ENCODE measurements at regions not wholly inside any gene's neighbourhood (a gene's known extent, or its start where the extent isn't known, plus 50 kb on each side); places are given as distances from the start of the nearest gene placed in this dataset.
"Not testable (repeated sequence)": the region's sequence is repeated elsewhere in the genome, so short reads cannot be mapped to it uniquely, and the experiment has no call there.

DNA sequence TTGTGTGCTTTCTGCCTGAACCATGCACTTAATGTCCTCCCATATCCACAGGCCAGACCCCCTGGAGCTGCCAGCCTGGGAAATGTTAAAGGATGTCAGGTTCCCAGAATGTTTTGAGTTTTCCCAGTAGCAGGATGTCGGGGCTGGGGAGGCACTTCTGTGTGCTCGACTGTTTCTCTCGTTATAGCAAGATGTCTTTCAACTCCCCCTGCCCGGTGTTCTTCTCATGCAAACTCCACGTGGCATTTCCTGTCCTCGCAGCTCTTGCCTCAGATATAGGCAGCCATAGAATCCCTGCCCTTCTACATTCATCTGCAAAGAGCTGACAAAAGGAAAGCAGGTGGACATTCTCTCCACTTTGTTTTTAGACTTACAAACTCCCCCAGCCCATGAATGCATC, 457.2 kb upstream of the CDH11 start:
- TF ChIP-seq, protein P1, sequence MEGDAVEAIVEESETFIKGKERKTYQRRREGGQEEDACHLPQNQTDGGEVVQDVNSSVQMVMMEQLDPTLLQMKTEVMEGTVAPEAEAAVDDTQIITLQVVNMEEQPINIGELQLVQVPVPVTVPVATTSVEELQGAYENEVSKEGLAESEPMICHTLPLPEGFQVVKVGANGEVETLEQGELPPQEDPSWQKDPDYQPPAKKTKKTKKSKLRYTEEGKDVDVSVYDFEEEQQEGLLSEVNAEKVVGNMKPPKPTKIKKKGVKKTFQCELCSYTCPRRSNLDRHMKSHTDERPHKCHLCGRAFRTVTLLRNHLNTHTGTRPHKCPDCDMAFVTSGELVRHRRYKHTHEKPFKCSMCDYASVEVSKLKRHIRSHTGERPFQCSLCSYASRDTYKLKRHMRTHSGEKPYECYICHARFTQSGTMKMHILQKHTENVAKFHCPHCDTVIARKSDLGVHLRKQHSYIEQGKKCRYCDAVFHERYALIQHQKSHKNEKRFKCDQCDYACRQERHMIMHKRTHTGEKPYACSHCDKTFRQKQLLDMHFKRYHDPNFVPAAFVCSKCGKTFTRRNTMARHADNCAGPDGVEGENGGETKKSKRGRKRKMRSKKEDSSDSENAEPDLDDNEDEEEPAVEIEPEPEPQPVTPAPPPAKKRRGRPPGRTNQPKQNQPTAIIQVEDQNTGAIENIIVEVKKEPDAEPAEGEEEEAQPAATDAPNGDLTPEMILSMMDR (IDR thresholded peaks at IDR 0.05; ENCODE audit: low read depth, low read length): no peak
- DNase-seq (ENCODE audit: low read depth in 2 of 2): no peak
- no peak overlapping the region for H3K4me3 ChIP-seq (replicated peaks in 1 of 2; ENCODE audit: low read depth in 2 of 2, low read length in 2 of 2)

DNA sequence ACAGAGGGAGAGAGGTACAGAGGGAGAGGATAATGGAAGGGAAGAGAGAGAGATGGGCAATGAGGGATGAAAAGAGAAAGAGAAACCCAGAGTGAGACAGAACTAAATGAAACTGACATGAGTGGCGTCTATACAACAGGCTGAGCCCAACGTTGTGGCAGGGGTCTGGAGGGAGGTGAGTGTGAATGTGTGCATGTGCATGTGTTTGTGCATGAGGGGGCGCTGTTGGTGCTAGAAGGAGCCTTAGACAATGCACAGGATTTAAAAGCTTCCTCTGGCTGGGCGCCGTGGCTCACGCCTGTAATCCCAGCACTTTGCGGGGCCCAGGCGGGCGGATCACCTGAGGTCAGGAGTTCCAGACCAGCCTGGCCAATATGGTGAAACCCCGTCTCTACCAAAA, 454.8 kb upstream of the CDH11 start:
- DNase-seq (ENCODE audit: low read depth in 2 of 2): no peak
- TF ChIP-seq, protein P1 (IDR thresholded peaks at IDR 0.05; ENCODE audit: low read depth, low read length): no peak
- no peak overlapping the region for H3K4me3 ChIP-seq (replicated peaks in 1 of 2; ENCODE audit: low read depth in 2 of 2, low read length in 2 of 2)

DNA sequence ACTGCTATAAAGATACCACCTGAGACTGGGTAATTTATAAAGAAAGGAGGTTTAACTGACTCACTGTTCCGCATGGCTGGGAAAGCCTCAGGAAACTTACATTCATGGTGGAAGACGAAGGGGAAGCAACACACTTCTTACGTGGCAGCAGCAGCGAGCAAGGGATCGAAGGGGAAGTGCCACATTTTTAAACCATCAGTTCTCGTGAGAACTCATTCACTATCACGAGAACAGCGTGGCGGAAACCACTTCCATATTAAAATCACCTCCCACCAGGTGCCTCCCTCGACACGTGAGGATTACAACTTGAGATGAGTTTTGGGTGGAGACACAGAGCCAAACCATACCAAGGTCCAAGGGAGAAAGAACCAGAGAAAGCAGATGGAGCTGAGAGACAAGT, 454.3 kb upstream of the CDH11 start:
- H3K4me3 ChIP-seq (replicated peaks in 1 of 2; ENCODE audit: low read depth in 2 of 2, low read length in 2 of 2): no peak overlapping the region
- TF ChIP-seq, protein P1 (IDR thresholded peaks at IDR 0.05; ENCODE audit: low read depth, low read length): no peak
- DNase-seq (ENCODE audit: low read depth in 2 of 2): no peak

DNA sequence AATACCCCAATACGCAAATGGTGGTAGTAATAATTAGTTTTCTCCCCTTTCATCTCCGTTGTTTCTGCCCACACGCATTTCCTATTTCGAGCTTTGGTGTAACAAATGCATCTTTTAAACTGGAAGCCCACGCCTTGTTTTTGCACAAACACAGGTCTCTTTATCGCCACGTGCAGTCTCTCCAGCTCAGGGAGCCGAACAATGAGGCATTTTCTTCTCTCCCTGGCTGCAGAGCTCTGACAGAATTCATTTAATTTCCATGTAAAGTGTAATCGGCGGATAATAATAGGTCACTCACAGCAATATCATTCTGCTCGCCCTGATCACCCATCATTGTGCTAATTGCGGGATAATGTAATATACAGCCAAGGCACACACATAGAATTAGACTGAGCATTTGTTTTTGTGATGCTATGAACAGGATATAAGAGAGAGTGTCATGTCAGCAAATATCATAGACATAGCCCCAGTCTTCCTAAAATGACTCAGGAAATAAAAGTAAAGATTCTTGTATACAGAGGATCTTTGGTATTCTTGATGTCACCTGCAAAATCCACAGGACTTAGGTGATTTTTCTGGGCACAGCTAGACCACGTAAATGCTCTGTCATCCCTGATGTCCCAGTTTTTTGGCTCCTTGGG, 452.6 kb upstream of the CDH11 start:
- no peak overlapping the region for H3K4me3 ChIP-seq (replicated peaks in 1 of 2; ENCODE audit: low read depth in 2 of 2, low read length in 2 of 2)
- TF ChIP-seq, protein P1 (IDR thresholded peaks at IDR 0.05; ENCODE audit: low read depth, low read length): no peak
- no peak for DNase-seq (ENCODE audit: low read depth in 2 of 2)

DNA sequence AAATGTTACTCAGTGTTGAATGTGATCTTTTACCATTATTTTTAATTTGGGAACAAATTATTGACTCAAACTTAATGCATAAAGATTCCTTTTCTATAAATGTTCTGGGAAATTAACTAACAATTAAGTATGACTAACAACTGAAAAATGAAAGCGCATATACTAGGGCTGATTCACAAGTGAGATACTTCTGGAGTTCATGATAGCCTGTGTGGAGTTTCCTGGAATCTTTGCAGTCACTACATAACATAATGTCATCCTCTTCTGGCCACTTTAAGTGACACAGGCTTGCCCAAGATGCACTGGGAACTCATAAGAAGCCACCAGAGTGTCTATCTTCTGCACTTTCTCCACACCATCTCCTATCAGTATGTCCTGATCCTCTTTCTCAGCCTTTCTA, 450.3 kb upstream of the CDH11 start:
- DNase-seq (ENCODE audit: low read depth in 2 of 2): peak; percentile 78 to 88
- H3K4me3 ChIP-seq (replicated peaks in 1 of 2; ENCODE audit: low read depth in 2 of 2, low read length in 2 of 2): no peak overlapping the region
- TF ChIP-seq, protein P1 (IDR thresholded peaks at IDR 0.05; ENCODE audit: low read depth, low read length): peak; percentile 6

DNA sequence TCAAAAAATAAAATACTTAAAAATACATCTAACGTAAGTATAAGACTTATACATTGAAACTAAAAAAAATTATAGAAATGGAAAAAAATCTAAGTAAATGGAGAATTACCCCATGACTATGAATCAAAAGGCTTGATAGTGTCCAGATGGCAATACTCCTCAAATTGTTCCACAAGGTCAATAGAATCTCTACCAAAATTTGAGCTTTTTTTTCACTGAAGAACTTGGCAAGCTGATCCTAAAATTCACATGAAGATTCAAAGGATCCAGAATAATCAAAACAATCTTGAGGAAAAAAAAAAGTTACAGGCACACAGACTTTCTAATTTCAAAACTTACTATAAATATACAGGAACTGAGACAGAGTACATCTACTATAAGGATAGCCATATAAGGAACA, 448.4 kb upstream of the CDH11 start:
- peak; percentile 54 to 71 for DNase-seq (ENCODE audit: low read depth in 2 of 2)
- H3K4me3 ChIP-seq (replicated peaks in 1 of 2; ENCODE audit: low read depth in 2 of 2, low read length in 2 of 2): no peak overlapping the region
- TF ChIP-seq, protein P1 (IDR thresholded peaks at IDR 0.05; ENCODE audit: low read depth, low read length): no peak

DNA sequence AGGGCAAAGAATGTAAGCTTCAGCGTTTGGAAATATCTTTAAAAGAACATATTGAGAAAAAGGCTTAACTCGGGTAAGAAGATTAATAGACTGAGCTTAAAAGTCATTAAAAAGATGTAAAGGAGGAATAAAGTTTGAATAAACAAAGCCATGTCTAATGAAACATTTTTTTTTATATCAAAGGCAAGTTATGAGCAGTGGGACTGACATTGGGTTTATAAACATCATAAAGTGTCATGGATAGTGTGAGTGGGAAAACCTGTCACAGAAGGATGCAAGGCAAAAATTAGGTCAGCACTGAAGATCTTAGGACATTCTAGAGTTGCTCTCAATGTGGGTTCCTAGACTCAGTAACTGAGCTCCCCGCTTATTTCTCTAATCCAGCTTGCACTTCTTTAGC, 438.0 kb upstream of the CDH11 start:
- DNase-seq (ENCODE audit: low read depth in 2 of 2): no peak
- TF ChIP-seq, protein P1 (IDR thresholded peaks at IDR 0.05; ENCODE audit: low read depth, low read length): no peak
- no peak overlapping the region for H3K4me3 ChIP-seq (replicated peaks in 1 of 2; ENCODE audit: low read depth in 2 of 2, low read length in 2 of 2)

DNA sequence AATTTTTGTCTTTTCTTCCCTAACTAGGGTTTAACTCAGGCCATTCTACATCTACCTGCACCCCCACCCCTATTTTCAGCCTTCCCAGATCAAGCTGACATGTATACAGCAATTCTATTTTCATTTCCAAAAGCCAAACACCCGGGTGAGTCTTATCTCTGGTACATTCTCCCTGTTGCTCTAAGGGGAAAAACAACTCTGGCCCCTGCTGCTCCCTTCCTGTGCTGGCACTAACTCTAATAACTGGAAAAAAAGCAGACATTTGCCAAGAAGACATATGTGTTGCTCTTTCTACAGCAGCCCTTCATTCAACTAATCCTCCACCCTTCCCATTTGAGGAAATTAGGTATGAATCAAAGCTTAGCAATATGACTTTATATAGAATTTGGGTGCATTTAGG, 427.8 kb upstream of the CDH11 start:
- H3K4me3 ChIP-seq (replicated peaks in 1 of 2; ENCODE audit: low read depth in 2 of 2, low read length in 2 of 2): not testable (repeated sequence)
- DNase-seq (ENCODE audit: low read depth in 2 of 2): peak in 1 of 2 donors; percentile 78

Measured in cardiac fibroblast (primary cell).